ENCODE measurements at regions not wholly inside any gene's neighbourhood (a gene's known extent, or its start where the extent isn't known, plus 50 kb on each side); places are given as distances from the start of the nearest gene placed in this dataset.

GRCh38 chr10:133008196-133008595 lies 65.8 kb upstream of the CFAP46 start:
- TF ChIP-seq, protein P1, sequence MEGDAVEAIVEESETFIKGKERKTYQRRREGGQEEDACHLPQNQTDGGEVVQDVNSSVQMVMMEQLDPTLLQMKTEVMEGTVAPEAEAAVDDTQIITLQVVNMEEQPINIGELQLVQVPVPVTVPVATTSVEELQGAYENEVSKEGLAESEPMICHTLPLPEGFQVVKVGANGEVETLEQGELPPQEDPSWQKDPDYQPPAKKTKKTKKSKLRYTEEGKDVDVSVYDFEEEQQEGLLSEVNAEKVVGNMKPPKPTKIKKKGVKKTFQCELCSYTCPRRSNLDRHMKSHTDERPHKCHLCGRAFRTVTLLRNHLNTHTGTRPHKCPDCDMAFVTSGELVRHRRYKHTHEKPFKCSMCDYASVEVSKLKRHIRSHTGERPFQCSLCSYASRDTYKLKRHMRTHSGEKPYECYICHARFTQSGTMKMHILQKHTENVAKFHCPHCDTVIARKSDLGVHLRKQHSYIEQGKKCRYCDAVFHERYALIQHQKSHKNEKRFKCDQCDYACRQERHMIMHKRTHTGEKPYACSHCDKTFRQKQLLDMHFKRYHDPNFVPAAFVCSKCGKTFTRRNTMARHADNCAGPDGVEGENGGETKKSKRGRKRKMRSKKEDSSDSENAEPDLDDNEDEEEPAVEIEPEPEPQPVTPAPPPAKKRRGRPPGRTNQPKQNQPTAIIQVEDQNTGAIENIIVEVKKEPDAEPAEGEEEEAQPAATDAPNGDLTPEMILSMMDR (IDR thresholded peaks at IDR 0.05; ENCODE audit: low read depth, low read length) = no peak
- no peaks in the 10 kb centered on the region for H3K27me3 ChIP-seq
- DNase-seq (ENCODE audit: low read depth in 1 of 2, low spot score in 1 of 2) = no peak

DNA sequence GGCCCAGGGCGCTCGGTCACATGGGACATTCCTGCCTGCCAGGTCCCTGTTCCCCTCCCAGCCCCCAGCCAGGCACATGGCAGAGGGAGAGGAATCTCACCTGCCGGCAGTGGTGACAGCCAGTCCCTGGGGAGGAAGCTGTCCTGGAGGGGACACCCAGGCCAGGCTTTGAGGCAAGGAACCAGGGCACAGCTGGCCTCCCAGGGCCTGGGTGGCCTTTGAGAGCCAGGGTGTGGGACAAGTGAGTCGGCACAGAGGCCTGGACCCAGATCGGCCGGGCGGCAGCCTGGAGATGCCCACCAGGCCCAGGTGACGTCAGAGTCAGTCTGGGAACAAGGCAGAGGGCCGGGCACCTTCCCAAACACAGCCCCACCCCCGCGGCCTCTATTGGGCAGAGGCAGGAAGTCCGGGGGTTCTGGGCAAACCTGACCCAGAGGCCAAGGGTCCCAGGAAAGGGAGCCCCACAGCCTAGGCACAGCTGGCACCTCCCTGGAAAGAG lies 65.0 kb upstream of the CFAP46 start:
- Histone ChIP-seq H3K4me1 (ENCODE audit: low read depth) (no peaks in the 10 kb centered on the region), H3K4me3 (no peak overlapping the region), H3K27ac (no peak overlapping the region), H3K9me3 (ENCODE audit: low read depth) (no peaks in the 10 kb centered on the region), H3K27me3 (no peaks in the 10 kb centered on the region), H3K36me3 (no peaks in the 10 kb centered on the region)
- TF ChIP-seq, protein P1 (IDR thresholded peaks at IDR 0.05; ENCODE audit: low read depth, low read length) = no peak
- DNase-seq (ENCODE audit: low read depth in 1 of 2, low spot score in 1 of 2) = no peak

More at GRCh38 chr10:133008196-133008595, 65.8 kb upstream of the CFAP46 start:
- H3K4me3 ChIP-seq = no peak overlapping the region
- H3K27ac ChIP-seq = no peak overlapping the region
- no peaks in the 10 kb centered on the region for H3K36me3 ChIP-seq
- H3K9me3 ChIP-seq (ENCODE audit: low read depth) = no peaks in the 10 kb centered on the region
- H3K4me1 ChIP-seq (ENCODE audit: low read depth) = no peaks in the 10 kb centered on the region

GRCh38 chr10:133006806-133007205 lies 64.4 kb upstream of the CFAP46 start:
- Histone ChIP-seq H3K27me3 (no peaks in the 10 kb centered on the region), H3K9me3 (ENCODE audit: low read depth) (no peaks in the 10 kb centered on the region), H3K36me3 (no peaks in the 10 kb centered on the region), H3K4me1 (ENCODE audit: low read depth) (no peaks in the 10 kb centered on the region), H3K4me3 (no peak overlapping the region), H3K27ac (no peak overlapping the region)
- no peak for DNase-seq (ENCODE audit: low read depth in 1 of 2, low spot score in 1 of 2)
- TF ChIP-seq, protein P1 (IDR thresholded peaks at IDR 0.05; ENCODE audit: low read depth, low read length) = no peak

DNA sequence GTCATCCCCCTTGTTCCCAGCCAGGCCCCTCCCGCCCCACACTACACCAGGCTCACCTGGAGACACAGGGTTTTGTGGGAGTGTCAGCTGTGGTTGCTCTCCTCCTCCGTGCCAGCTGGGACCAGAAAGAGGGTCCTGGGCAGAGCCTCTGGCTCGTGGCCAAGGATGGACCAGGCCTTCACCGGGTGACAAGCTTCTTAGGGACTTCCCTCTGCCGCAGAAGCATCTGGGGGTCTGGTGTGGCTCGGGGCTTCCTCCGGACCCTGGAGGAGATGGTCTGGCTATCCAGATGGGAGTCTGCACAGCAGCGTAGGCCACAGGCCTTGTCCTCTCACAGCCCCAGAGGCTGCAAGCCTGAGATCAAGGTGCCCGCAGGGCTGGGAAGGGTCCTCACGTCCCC lies 63.8 kb upstream of the CFAP46 start:
- DNase-seq (ENCODE audit: low read depth in 1 of 2, low spot score in 1 of 2) = no peak
- Histone ChIP-seq H3K36me3 (no peaks in the 10 kb centered on the region), H3K27ac (no peak overlapping the region), H3K9me3 (ENCODE audit: low read depth) (no peaks in the 10 kb centered on the region), H3K27me3 (no peaks in the 10 kb centered on the region), H3K4me3 (no peak overlapping the region), H3K4me1 (ENCODE audit: low read depth) (no peaks in the 10 kb centered on the region)
- TF ChIP-seq, protein P1 (IDR thresholded peaks at IDR 0.05; ENCODE audit: low read depth, low read length) = no peak

DNA sequence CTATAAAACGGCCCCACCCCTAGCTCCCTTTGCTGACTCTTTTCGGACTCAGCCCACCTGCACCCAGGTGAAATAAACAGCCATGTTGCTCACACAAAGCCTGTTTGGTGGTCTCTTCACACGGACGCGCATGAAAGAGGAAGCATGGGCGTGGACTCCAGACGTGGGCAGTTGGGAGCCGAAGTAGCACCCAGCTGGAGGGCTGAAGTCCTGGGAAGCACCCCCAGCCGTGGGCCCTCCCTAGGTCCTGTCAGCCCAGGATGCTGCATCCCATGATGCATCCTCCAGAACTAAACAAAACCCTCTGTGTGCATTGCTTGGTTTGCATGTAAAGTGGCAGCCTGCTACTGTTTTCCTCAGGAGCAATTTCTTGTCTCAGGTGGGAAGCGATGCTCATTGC lies 62.1 kb upstream of the CFAP46 start:
- peaks cover 6% of the 10 kb centered on the region for H3K4me1 ChIP-seq (ENCODE audit: low read depth)
- no peaks in the 10 kb centered on the region for H3K9me3 ChIP-seq (ENCODE audit: low read depth)
- TF ChIP-seq, protein P1 (IDR thresholded peaks at IDR 0.05; ENCODE audit: low read depth, low read length) = no peak
- no peaks in the 10 kb centered on the region for H3K36me3 ChIP-seq
- no peak for DNase-seq (ENCODE audit: low read depth in 1 of 2, low spot score in 1 of 2)
- no peaks in the 10 kb centered on the region for H3K27me3 ChIP-seq
- H3K27ac ChIP-seq = no peak overlapping the region
- H3K4me3 ChIP-seq = no peak overlapping the region

GRCh38 chr10:133003188-133003587 lies 60.8 kb upstream of the CFAP46 start:
- DNase-seq (ENCODE audit: low read depth in 1 of 2, low spot score in 1 of 2) = no peak
- Histone ChIP-seq H3K36me3 (no peaks in the 10 kb centered on the region), H3K4me1 (ENCODE audit: low read depth) (peaks cover 6% of the 10 kb centered on the region), H3K4me3 (no peak overlapping the region), H3K27ac (no peak overlapping the region), H3K9me3 (ENCODE audit: low read depth) (no peaks in the 10 kb centered on the region), H3K27me3 (no peaks in the 10 kb centered on the region)
- TF ChIP-seq, protein P1 (IDR thresholded peaks at IDR 0.05; ENCODE audit: low read depth, low read length) = no peak
